ENCODE measurements at regions not wholly inside any gene's neighbourhood (a gene's known extent, or its start where the extent isn't known, plus 50 kb on each side); places are given as distances from the start of the nearest gene placed in this dataset.

- Mint-ChIP-seq H3K36me3 (no peaks in the 10 kb centered on the region), H3K4me3 (no peak overlapping the region), H3K9me3 (ENCODE audit: low read depth) (no peaks in the 10 kb centered on the region), H3K27ac (no peak overlapping the region), H3K27me3 (no peaks in the 10 kb centered on the region), H3K4me1 (no peaks in the 10 kb centered on the region)
- ATAC-seq (no peak), DNase-seq (no peak)
- CTCF ChIA-PET = no interaction called here
Observed at GRCh38 chr2:10240161-10240681, 62.5 kb upstream of the HPCAL1 start.

DNA sequence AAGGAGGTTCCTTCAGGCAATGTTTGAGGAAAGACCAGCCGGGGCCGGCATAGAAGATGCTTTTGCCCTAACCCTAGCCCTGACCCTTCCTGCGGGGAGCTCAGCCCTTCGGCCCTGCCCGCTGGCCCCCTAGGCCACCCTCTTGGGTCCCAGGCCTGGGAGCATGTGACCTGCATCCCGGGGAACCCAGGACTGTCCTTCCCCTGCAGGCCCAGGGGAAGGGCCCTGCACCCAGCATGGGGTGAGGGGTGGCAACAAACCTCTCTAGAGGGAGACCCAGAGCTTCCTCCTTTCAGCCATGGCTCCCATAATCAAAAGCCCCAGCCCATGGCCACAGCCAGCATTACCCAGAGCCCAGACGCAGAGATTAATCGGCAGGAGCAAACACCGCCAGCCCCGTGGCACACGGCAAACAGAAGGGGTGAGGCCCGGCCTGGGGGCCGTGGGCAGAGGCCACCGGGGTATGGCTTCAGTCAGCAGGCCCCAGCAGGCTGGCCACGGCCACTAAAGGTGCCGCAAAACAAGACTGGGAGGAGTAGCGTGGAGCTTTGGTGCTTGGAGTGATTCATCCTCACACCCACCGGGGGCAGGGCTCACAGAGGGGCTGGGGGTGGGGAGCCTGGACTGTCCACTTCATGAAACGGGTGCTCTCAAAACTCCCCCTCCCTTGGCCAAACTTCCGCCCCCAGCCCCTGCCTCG lies 61.6 kb upstream of the HPCAL1 start:
- Mint-ChIP-seq H3K36me3 (no peaks in the 10 kb centered on the region), H3K27me3 (no peaks in the 10 kb centered on the region), H3K4me3 (no peak overlapping the region), H3K9me3 (ENCODE audit: low read depth) (no peaks in the 10 kb centered on the region), H3K4me1 (no peaks in the 10 kb centered on the region), H3K27ac (no peak overlapping the region)
- ATAC-seq (no peak), DNase-seq (no peak)
- CTCF ChIA-PET = no interaction called here

DNA sequence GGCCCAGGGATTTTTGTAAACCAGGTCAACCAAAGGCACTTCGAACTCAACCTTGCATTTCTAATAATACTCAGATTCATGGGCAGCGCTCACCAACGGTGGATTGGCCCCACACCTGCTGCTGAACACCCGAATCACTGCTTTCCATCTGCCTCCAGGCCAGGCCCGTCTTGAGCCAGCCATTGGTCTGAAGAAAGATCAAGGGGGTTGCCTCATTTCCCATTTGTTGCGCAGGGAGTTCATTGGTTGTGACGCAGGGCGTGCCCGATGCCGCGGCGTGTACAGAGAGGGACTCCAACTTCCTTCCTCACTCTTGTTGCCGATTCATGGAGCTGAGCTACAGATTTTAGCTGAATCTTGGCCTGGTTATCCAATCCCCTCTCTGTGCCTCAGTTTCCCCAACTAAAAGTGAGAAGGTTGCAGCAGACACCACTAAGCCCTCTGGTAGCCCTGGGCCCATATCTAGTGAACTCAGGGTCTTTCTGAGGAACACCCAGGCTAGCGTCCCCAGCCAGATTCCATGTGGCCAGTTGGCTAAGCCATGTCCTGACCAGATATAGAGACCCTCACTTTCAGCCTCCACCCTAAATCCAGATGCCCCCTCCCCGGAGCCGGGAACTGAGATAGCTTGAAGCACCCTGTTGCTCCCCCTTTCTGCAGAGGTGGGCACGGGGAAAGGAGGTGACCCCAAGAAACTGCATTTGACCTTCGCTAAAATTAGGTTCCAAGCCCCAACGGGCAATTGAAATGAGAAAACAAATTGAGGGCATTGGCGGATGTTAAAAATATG lies 60.9 kb upstream of the HPCAL1 start:
- Mint-ChIP-seq H3K27ac (no peak overlapping the region), H3K36me3 (no peaks in the 10 kb centered on the region), H3K4me1 (no peaks in the 10 kb centered on the region), H3K4me3 (no peak overlapping the region), H3K9me3 (ENCODE audit: low read depth) (no peaks in the 10 kb centered on the region), H3K27me3 (no peaks in the 10 kb centered on the region)
- CTCF ChIA-PET = no interaction called here
- DNase-seq (no peak), ATAC-seq (no peak)

DNA sequence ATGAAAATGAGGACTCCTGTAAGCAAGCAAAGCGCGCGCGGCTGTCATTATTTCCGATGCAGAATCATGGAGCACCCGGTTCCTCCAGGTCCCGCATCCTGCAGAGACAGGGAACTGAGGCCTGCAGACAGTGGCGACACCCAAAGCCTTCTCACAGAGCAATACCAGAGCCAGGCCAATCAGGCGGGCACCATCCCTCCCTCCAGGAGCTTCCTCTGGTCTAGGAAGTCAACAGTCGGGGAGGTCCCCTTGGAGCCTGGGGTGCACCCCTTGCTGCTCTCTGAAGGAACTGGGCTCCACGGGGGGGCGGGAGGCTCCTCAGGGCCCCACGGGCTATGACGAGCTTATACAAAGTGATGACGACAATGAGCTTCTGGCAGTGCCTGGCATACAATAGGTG lies 60.3 kb upstream of the HPCAL1 start:
- no peaks in the 10 kb centered on the region for H3K36me3 Mint-ChIP-seq
- DNase-seq (no peak), ATAC-seq (no peak)
- no peaks in the 10 kb centered on the region for H3K4me1 Mint-ChIP-seq
- H3K27me3 Mint-ChIP-seq = no peaks in the 10 kb centered on the region
- no peak overlapping the region for H3K4me3 Mint-ChIP-seq
- CTCF ChIA-PET = no interaction called here
- no peaks in the 10 kb centered on the region for H3K9me3 Mint-ChIP-seq (ENCODE audit: low read depth)
- no peak overlapping the region for H3K27ac Mint-ChIP-seq

DNA sequence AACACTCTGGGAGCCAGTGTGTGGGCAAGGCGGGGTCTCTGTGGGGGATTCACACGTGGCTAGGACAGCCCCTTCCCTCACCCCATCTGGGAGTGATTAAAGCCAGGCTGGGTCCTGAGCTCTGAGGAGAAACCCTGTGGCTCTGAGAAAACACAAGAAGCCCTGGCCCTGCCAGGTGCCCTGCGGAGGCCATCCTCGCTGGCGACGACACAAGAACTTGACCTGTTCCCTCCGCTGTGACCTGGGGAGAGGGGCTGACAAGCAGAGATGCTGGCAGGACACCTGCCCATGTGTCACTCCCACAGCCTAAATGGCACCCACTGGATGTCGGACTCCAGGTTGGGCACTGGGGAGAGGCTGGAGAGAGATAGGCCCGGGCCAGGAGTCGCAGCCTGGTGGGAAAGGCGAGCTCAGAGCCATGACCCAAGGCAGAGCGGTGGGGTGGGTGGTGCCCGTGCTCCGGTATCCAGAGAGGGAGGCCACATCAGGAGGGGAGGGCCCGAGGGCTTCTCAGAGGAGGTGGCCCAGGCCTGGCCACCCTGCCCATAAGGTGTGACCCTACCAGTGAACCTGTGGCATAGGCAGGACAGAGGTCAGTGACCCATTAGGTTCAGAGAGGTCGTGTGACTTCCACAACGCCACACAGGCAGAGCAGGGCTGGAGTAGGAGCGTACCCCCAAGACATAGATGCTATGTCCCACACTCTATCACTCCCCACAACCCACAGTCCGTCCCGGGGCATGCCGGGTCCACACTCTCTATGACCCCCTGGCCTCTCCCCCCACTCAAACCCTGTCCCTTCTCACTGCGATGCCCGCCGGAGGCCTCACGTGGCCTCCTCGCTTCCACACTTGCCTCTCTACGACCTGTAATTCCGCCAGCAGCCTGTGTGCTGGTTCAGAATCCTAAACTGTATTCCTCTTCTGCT lies 59.4 kb upstream of the HPCAL1 start:
- Mint-ChIP-seq H3K9me3 (ENCODE audit: low read depth) (no peaks in the 10 kb centered on the region), H3K4me3 (no peak overlapping the region), H3K4me1 (no peaks in the 10 kb centered on the region), H3K36me3 (no peaks in the 10 kb centered on the region), H3K27me3 (no peaks in the 10 kb centered on the region), H3K27ac (no peak overlapping the region)
- CTCF ChIA-PET = no interaction called here
- no peak for DNase-seq
- ATAC-seq = no peak

GRCh38 chr2:10243926-10244270 lies 58.8 kb upstream of the HPCAL1 start:
- Mint-ChIP-seq H3K4me1 (no peaks in the 10 kb centered on the region), H3K4me3 (no peak overlapping the region), H3K9me3 (ENCODE audit: low read depth) (no peaks in the 10 kb centered on the region), H3K27ac (no peak overlapping the region), H3K36me3 (no peaks in the 10 kb centered on the region), H3K27me3 (peaks cover 2% of the 10 kb centered on the region)
- ATAC-seq (no peak), DNase-seq (no peak)
- CTCF ChIA-PET = no interaction called here

DNA sequence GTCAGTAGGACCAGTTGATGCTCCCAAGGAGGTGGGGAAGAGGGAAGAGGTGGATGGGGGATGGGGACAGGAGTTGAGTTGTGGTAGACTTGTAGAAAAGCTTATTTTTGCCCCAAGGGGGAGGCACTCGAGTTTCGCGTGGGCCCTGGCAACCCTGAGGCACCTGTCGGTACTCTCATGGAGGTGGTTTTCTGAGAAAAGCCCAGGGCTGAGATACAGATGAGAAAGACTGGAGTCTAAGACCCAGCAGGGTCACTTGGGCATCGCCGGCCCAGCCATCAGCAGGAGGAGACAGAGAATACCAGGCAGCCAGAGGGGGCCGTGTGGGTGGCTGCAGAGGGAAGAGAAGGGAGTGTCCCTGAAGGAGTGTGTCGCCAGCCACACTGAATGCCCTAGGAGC lies 57.7 kb upstream of the HPCAL1 start:
- Mint-ChIP-seq H3K27ac (no peak overlapping the region), H3K4me3 (no peak overlapping the region), H3K36me3 (peaks cover 3% of the 10 kb centered on the region), H3K4me1 (no peaks in the 10 kb centered on the region), H3K27me3 (peaks cover 4% of the 10 kb centered on the region), H3K9me3 (ENCODE audit: low read depth) (peaks cover 3% of the 10 kb centered on the region)
- CTCF ChIA-PET = no interaction called here
- DNase-seq = no peak
- no peak for ATAC-seq

- CTCF ChIA-PET = no interaction called here
- DNase-seq = no peak
- Mint-ChIP-seq H3K27me3 (peaks cover 9% of the 10 kb centered on the region), H3K36me3 (peaks cover 6% of the 10 kb centered on the region), H3K4me3 (no peak overlapping the region), H3K9me3 (ENCODE audit: low read depth) (peaks cover 8% of the 10 kb centered on the region), H3K27ac (no peak overlapping the region), H3K4me1 (no peaks in the 10 kb centered on the region)
- no peak for ATAC-seq
Observed at GRCh38 chr2:10245661-10246060, 57.0 kb upstream of the HPCAL1 start.

DNA sequence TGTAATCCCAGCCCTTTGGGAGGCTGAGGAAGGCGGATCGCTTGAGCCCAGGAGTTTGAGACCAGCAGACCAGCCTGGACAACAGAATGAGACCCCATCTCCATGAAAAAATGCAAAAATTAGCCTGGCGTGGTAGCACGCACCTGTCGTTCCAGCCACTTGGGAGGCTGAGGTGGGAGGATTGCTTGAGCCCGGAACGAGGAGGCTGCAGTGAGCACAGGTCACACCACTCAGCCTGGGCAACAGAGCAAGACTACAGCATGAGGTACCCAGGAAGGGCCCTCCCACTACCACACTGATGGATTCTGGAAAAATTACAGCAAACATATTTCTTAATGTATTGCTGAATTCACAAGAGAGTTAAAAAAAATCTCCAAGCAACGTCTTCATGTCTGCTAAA lies 56.3 kb upstream of the HPCAL1 start:
- peaks cover 12% of the 10 kb centered on the region for H3K27me3 Mint-ChIP-seq
- CTCF ChIA-PET = interaction anchor here (1.4 kb wide), 1 partner anchor 24 kb away, joined by 3 read pairs; no protein-coding TSS in a partner anchor
- DNase-seq = no peak

GRCh38 chr2:10246831-10247230 lies 55.9 kb upstream of the HPCAL1 start:
- Mint-ChIP-seq H3K36me3 (peaks cover 9% of the 10 kb centered on the region), H3K27ac (no peak overlapping the region), H3K4me3 (no peak overlapping the region), H3K27me3 (peaks cover 16% of the 10 kb centered on the region), H3K4me1 (no peaks in the 10 kb centered on the region), H3K9me3 (ENCODE audit: low read depth) (peaks cover 13% of the 10 kb centered on the region)
- DNase-seq (no peak), ATAC-seq (no peak)
- CTCF ChIA-PET = interaction anchor here (1.4 kb wide), 1 partner anchor 24 kb away, joined by 3 read pairs; no protein-coding TSS in a partner anchor

More for the DNA sequence above, 56.3 kb upstream of the HPCAL1 start:
- no peaks in the 10 kb centered on the region for H3K4me1 Mint-ChIP-seq
- no peak overlapping the region for H3K27ac Mint-ChIP-seq
- ATAC-seq = no peak
- peaks cover 12% of the 10 kb centered on the region for H3K9me3 Mint-ChIP-seq (ENCODE audit: low read depth)
- peaks cover 7% of the 10 kb centered on the region for H3K36me3 Mint-ChIP-seq
- no peak overlapping the region for H3K4me3 Mint-ChIP-seq

- ATAC-seq (no peak), DNase-seq (no peak)
- Mint-ChIP-seq H3K4me1 (peaks cover 6% of the 10 kb centered on the region), H3K4me3 (no peak overlapping the region), H3K27me3 (peaks cover 23% of the 10 kb centered on the region), H3K27ac (no peak overlapping the region), H3K9me3 (ENCODE audit: low read depth) (peaks cover 13% of the 10 kb centered on the region), H3K36me3 (peaks cover 11% of the 10 kb centered on the region)
- CTCF ChIA-PET = interaction anchor here (1.1 kb wide), 1 partner anchor 159 kb away, joined by 3 read pairs; no protein-coding TSS in a partner anchor
Observed at GRCh38 chr2:10249798-10250197, 52.9 kb upstream of the HPCAL1 start.

- H3K27ac Mint-ChIP-seq = no peak overlapping the region
- CTCF ChIA-PET = no interaction called here
- ATAC-seq (no peak), DNase-seq (no peak)
- H3K4me3 Mint-ChIP-seq = no peak overlapping the region
- peaks cover 13% of the 10 kb centered on the region for H3K9me3 Mint-ChIP-seq (ENCODE audit: low read depth)
- peaks cover 11% of the 10 kb centered on the region for H3K36me3 Mint-ChIP-seq
- peaks cover 16% of the 10 kb centered on the region for H3K4me1 Mint-ChIP-seq
- peaks cover 23% of the 10 kb centered on the region for H3K27me3 Mint-ChIP-seq
Observed at GRCh38 chr2:10252224-10252623, 50.5 kb upstream of the HPCAL1 start.

DNA sequence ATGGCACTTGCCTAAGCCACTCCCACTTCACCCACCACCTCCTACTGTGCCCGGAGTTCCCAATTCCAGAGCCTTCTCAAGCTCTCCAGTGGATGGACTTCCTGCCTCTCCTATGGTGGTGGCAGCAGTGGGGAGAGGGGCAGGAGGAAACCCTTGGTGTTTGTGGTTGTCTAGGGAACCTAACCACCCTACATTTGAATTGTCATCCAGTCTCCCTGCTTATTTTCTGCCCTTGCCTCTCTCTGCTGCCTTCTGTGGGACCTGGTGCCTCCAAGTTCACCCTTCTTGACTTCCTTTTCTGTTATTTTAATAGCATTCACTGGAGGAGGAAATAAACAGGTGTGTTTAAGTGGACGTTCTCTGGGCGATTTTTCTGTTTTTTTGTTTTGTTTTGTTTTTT lies 50.0 kb upstream of the HPCAL1 start:
- CTCF ChIA-PET = no interaction called here
- Mint-ChIP-seq H3K27me3 (peaks cover 24% of the 10 kb centered on the region), H3K4me1 (peaks cover 16% of the 10 kb centered on the region), H3K4me3 (no peak overlapping the region), H3K27ac (no peak overlapping the region), H3K36me3 (peaks cover 11% of the 10 kb centered on the region), H3K9me3 (ENCODE audit: low read depth) (peaks cover 13% of the 10 kb centered on the region)
- ATAC-seq = no peak
- DNase-seq = no peak
